GM19467 (cell line): ENCODE measurements at regions not wholly inside any gene's neighbourhood (a gene's known extent, or its start where the extent isn't known, plus 50 kb on each side); places are given as distances from the start of the nearest gene placed in this dataset.
"Not testable (repeated sequence)": the region's sequence is repeated elsewhere in the genome, so short reads cannot be mapped to it uniquely, and the experiment has no call there.

Source experiments
- ATAC-seq: cut with Tn5 transposase; IDR thresholded peaks from one replicate; pipeline ENCODE4 v1.9.1; 2021; ENCODE audit warnings: mild to moderate bottlenecking, moderate library complexity; ENCODE audit not compliant: unreplicated experiment

- no peak for ATAC-seq
These were observed 1010.8 kb downstream of the OTOL1 start for GRCh38 chr3:162507397-162507796.

DNA sequence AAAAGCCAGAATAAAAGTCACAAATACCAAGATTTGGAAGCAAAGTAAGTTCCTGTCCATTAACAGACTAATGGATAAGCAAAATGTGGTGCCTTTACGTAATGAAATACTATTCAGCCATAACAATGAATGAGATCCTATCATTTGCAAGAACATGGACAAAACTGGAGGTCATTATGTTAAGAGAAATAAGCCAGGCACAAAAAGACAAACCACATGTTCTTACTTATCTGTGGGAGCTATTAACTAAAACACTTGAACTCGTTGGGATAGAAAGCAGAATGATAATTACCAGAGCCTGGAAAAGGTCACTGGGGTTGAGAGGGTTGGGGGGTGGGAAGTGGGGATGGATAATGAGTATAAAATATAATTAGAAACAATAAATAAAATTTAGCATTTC, 1015.9 kb downstream of the OTOL1 start:
- no peak for ATAC-seq

GRCh38 chr3:162517110-162517509, 1020.5 kb downstream of the OTOL1 start:
- ATAC-seq, result no peak

- no peak for ATAC-seq
These were observed 1025.1 kb downstream of the OTOL1 start for GRCh38 chr3:162521669-162522068.

GRCh38 chr3:162525066-162525742, 1028.6 kb downstream of the OTOL1 start:
- no peak for ATAC-seq

- no peak for ATAC-seq
These were observed 1029.2 kb downstream of the OTOL1 start for GRCh38 chr3:162525771-162526170.

DNA sequence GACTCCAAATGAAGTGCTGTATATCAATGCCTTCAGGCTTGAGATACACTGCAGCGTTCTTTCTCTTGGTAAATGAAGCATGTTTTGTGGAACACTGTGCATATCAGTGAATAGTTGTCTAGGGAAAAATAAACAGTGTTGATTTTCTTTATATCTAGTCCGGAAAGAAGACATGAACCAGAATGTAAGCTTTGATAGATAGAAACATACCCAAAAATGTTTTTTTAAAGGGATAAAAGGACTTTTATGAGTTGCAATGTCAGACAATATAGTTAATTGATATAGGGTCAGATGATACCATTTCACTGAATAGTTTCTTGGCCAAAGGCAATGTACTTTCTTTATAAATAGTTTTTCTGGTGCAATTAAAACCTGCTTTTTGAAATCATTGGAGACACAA, 1037.8 kb downstream of the OTOL1 start:
- ATAC-seq, result no peak

DNA sequence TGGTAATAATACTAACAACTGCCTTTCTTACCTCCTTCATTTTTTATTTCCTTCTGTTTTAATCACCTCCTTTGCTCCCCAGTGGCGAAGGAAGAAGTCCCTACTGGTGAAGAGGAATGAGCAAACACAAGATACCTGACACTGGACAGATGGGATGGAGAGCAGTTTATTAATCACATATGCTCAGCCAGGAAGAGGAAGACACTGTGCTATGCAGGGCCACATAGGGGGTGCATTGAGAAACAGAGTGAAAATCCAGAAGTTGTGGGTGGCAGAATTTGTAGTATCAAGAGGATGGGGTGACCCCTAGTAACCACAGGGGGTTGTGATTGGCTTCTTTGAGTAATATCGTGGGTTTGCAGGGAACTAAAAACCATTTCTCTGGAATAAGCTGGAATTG, 1041.9 kb downstream of the OTOL1 start:
- ATAC-seq, result no peak

- no peak for ATAC-seq
These were observed 1042.3 kb downstream of the OTOL1 start for GRCh38 chr3:162538906-162539305.

- no peak for ATAC-seq
These were observed 1043.8 kb downstream of the OTOL1 start for GRCh38 chr3:162540421-162540820.

- ATAC-seq, result no peak
These were observed 1045.3 kb downstream of the OTOL1 start for GRCh38 chr3:162541923-162542322.

DNA sequence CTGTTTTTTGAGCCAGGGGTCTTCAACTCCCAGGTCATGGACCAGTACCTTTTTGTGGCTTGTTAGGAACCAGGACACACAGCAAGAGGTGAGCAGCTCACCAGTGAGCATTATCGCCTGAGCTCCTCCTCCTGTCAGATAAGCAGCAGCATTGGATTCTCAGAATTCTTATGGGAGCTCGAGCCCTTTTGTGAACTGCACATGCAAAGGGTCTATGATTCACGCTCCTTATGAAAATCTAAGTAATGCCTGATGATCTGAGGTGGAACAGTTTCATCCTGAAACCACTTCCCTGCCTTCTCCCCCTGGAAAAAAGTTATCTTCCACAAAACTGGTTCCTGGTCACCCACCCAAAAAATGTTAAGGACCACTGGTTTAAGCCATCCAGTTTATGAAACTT, 1047.6 kb downstream of the OTOL1 start:
- ATAC-seq, result no peak

DNA sequence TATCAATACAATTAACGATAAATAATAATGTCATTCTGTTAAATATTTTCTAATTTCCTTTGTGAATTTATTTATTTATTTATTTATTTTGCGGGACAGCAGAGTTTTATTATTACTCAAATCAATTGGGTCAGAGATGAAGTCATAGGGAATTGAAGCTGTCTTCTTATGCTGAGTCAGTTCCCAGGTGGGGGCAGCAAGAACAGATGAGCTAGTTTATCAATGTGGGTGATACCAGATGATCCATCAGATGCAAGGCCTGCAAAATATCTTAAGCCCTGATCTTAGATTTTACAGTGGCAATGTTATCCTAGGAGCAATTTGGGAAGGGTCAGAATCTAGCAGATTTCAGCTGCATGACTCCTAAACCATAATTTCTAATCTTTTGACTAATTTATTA, 1050.3 kb downstream of the OTOL1 start:
- no peak for ATAC-seq

- ATAC-seq, result no peak
These were observed 1050.7 kb downstream of the OTOL1 start for GRCh38 chr3:162547321-162547720.

- ATAC-seq, result no peak
These were observed 1059.2 kb downstream of the OTOL1 start for GRCh38 chr3:162555761-162556160.

GRCh38 chr3:162558016-162558415, 1061.4 kb downstream of the OTOL1 start:
- no peak for ATAC-seq

DNA sequence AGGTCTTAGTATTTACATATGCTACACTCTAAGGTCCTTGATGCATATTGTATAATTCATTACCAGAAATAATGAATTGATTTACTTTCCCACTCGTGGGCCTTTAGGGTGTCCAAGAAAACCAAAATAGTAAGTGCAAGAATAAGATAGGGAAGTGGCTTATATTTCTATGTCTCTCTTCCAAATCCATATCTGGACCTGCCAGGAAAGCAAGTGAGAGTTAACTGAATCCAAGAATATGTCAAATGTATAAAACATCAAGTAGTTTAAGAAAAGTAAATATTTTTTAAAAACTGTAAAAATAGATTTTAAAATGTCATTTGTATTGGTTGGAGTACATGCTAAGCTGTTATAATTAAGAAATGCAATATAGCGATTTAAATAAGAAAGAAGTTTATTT, 1072.1 kb downstream of the OTOL1 start:
- no peak for ATAC-seq

- ATAC-seq, result no peak
These were observed 1072.7 kb downstream of the OTOL1 start for GRCh38 chr3:162569314-162569713.

DNA sequence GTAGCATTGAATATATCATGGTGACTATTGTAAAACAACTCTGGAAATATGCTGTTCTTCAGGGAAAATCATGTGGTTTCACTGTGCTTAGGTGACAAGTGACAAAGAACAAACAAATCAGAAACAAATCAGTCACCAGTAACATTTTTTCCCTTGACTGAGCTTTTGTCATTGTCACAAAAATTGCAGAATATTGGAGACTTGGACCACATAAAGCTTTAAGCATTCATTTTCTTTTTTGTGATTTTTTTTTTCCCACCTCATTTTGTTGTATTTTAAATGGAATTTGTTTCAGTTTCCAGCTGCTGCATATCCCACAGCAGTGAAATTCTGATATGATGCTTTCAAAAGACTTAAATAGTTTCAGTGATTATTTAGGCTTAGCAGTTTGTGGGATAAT, 1088.4 kb downstream of the OTOL1 start:
- ATAC-seq, result no peak

GRCh38 chr3:162586591-162586990, 1090.0 kb downstream of the OTOL1 start:
- ATAC-seq, result no peak

GRCh38 chr3:162597226-162597625, 1100.6 kb downstream of the OTOL1 start:
- ATAC-seq, result no peak

DNA sequence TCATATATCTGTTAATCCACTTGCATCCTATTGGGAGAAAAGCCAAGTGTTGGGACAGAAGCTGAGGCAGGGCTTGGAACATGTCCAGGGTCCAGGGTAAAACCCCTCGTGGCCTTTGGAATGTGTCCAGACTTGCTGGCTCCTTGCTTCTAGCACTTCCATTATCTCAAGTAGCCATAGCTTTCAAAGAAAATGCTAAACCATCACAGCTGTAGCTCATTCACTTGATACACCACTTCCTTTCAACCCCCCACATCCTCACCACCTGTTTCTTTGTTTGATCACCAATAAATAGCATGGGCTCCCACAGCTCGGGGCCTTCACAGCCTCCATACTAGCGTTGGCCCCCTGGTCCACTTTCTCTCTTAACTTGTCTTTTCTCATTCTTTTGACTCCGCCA, 1101.9 kb downstream of the OTOL1 start:
- ATAC-seq, result not testable (repeated sequence)

DNA sequence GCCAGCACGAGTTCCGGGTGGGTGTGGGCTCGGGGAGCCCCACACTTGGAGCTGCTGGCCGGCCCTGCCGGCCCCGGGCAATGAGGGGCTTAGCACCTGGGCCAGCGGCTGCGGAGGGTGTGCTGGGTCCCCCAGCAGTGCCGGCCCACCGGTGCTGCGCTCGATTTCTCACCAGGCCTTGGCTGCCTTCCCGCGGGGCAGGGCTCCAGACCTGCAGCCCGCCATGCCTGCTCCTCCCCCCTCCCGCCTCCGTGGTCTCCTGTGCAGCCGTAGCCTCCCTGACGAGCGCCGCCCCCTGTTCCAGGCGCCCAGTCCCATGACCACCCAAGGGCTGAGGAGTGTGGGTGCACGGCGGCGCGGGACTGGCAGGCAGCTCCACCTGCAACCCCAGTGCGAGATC, 1103.1 kb downstream of the OTOL1 start:
- ATAC-seq, result not testable (repeated sequence)
